OCI-LY7 (cell line): ENCODE measurements at regions not wholly inside any gene's neighbourhood (a gene's known extent, or its start where the extent isn't known, plus 50 kb on each side); places are given as distances from the start of the nearest gene placed in this dataset.

Experiments used
- EZH2phosphoT487 ChIP-seq: fragments of 200-600 bp; sonication (generic); IDR thresholded peaks from 2 replicates; pipeline ENCODE4 v1.6.1; 2018; ENCODE audit warnings: low read depth, borderline replicate concordance, mild to moderate bottlenecking, mixed run types, antibody characterized with exemption, low read length, moderate library complexity, mixed read lengths
- TF ChIP-seq, protein P1 (sequence below): fragments of 200-600 bp; sonication (generic); conservative IDR thresholded peaks from 2 replicates; pipeline ENCODE4 v1.5.1; 2014; ENCODE audit warnings: mild to moderate bottlenecking, antibody characterized with exemption, low read length, moderate library complexity, mixed read lengths

GRCh38 chr7:149680331-149681025, 92.9 kb downstream of the ZNF467 start:
- TF ChIP-seq, protein P1, sequence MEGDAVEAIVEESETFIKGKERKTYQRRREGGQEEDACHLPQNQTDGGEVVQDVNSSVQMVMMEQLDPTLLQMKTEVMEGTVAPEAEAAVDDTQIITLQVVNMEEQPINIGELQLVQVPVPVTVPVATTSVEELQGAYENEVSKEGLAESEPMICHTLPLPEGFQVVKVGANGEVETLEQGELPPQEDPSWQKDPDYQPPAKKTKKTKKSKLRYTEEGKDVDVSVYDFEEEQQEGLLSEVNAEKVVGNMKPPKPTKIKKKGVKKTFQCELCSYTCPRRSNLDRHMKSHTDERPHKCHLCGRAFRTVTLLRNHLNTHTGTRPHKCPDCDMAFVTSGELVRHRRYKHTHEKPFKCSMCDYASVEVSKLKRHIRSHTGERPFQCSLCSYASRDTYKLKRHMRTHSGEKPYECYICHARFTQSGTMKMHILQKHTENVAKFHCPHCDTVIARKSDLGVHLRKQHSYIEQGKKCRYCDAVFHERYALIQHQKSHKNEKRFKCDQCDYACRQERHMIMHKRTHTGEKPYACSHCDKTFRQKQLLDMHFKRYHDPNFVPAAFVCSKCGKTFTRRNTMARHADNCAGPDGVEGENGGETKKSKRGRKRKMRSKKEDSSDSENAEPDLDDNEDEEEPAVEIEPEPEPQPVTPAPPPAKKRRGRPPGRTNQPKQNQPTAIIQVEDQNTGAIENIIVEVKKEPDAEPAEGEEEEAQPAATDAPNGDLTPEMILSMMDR: no peak
- no peak for TF ChIP-seq EZH2phosphoT487
